SK-MEL-5 (cell line): ENCODE measurements at regions not wholly inside any gene's neighbourhood (a gene's known extent, or its start where the extent isn't known, plus 50 kb on each side); places are given as distances from the start of the nearest gene placed in this dataset.

Experiments used
- DNase-seq: peaks from one replicate; pipeline ENCODE4 v3.0.0-alpha.2; 2016; ENCODE audit warnings: low read depth, low spot score
- in situ Hi-C: cut with HindIII; loops from 2 replicates; pipeline ENCODE4 v1.10.0; 2016; ENCODE audit warnings: low sequenced_read_pairs, high pct_unique_total_duplicates, low pct_unique_long_range_greater_than_20kb

DNA sequence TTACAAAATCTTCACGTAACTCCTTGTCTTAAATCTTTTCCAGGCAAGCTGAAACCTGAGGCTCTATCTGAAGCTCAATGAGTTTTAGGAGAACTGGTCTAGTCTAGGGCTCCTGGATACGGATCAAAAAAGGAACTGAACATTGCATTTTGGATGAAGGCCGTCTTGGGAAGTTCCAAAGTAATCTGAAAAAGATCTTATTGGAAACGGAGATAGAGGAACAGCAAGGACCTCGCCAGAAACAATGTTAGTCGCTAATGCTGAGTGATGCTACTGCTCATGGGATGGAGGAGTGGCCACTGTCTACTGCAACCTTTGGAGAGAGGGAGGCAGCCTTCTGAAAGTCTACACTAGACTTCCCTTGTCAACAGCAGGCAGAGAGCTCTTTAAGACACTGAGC lies 91.4 kb upstream of the ATXN1 start:
- in situ Hi-C loops = no loop called here
- no peak for DNase-seq

GRCh38 chr6:16851758-16852157 lies 90.5 kb upstream of the ATXN1 start:
- DNase-seq = no peak
- in situ Hi-C loops = no loop called here

GRCh38 chr6:16851044-16851540 lies 89.8 kb upstream of the ATXN1 start:
- DNase-seq = no peak
- in situ Hi-C loops = no loop called here

DNA sequence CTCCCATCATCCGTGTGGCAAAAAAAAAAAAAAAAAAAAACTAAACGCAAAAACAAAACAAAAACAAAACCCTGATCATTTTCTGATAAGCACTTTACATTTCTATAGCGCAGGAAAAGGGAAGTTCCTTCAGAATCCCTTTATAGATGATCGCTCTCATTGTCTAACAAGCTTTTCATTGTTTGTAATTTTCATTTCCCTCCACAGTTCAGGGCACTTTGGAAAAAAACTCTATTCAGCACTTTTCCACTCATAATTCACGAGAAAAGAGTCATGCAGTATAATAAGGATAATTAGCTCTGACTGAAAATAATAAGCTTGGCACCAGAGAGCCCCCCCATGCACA lies 89.4 kb upstream of the ATXN1 start:
- no peak for DNase-seq
- in situ Hi-C loops = no loop called here

- in situ Hi-C loops = no loop called here
- no peak for DNase-seq
Measured at GRCh38 chr6:16849988-16850680, 88.9 kb upstream of the ATXN1 start.

DNA sequence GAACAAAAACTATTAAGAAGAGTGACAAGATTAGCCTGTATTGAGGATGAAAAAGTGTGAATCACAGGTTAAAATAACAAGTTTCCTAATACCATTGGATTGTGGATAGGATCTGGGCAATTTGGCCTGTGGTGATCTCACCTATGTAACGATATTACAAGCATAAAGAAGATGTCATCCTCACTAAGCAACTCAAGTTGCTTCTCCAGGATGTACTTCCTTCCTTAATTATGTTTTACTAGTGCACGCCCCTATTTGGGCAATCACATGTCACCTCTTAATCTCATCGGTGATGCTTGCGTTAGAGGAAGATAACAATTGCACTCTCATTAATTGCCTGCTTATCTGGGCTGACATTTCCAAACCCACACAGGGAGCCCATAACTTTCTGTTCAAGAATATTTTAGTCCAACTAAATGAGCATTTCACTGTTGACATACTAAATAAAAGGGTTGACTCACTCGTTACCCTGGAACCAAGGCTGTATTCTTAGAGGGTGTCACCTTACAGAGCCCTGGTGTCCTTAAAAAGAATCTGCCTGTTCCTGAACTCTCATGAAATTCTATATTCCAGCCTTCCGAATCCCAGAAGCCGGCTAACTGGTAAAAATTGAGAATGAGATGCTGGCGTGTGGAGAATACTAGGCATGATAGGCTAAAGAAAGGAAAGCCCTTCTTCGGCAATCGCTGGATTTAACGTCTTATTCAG lies 88.2 kb upstream of the ATXN1 start:
- in situ Hi-C loops = no loop called here
- DNase-seq = no peak

DNA sequence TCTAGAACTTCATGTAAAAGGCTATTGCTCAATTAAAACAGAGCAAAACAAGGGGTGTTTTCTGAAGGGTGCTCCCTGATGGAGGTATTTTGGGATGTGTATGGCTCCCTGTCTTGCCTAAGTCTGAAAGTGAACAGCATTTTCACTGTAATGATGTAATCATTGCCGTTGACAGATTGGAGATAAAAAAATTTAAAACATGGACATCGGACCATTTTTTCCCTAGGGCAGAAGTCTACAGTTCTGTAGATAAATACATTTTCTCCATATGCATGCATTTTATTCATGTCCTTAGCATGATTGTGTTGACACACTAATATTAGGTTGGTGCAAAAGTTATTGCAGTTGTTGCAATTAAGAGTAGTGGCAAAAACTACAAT lies 85.1 kb upstream of the ATXN1 start:
- no peak for DNase-seq
- in situ Hi-C loops = no loop called here

GRCh38 chr6:16844183-16844582 lies 82.9 kb upstream of the ATXN1 start:
- no peak for DNase-seq
- in situ Hi-C loops = no loop called here

GRCh38 chr6:16842676-16843075 lies 81.4 kb upstream of the ATXN1 start:
- DNase-seq = no peak
- in situ Hi-C loops = no loop called here

GRCh38 chr6:16841241-16841640 lies 80.0 kb upstream of the ATXN1 start:
- no peak for DNase-seq
- in situ Hi-C loops = no loop called here

GRCh38 chr6:16840725-16841124 lies 79.5 kb upstream of the ATXN1 start:
- in situ Hi-C loops = no loop called here
- no peak for DNase-seq

DNA sequence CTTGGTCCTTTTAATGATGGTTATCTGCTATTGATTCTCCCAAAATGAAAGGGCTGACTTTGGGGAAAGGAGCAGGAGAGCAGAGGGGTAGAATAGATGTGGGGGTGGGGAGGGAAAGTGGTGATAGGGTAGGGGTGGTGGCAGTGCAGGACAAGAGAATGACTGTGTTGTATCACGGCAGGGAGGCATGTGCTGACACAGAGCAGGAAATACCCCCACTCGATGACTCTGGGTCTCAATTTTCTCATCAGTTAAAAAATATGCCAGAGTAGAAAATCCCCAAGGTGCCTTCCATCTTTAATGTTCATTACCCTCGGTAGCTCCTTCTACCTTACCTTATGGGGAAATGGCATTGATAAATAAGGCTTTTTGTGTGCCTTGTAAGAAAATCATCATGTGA lies 79.0 kb upstream of the ATXN1 start:
- in situ Hi-C loops = no loop called here
- no peak for DNase-seq

DNA sequence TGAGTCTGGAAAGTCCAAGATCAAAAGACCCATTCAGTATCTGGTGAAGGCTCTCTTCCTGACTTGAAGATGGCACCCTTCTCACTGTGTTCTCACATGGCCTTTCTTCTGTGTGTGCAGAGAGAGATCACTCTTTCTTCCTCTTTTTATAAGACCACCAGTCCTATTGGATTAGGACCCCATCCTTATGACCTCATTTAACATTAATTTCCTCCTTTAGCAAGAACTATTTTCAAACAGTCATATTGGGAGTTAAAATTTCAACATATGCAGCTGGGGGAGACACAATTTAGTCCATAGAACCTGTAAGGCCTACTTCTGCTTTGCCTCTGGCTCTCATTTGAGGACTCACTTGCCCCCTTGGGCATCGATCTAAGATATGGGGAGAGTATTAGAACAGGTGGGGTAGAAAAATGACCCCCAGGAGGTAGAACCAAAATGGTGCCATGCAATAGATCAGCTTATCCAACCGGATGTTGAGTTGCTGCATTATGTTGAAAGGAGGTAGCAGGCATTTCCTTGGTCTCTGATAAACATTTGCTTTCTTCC lies 78.4 kb upstream of the ATXN1 start:
- in situ Hi-C loops = no loop called here
- DNase-seq = no peak

GRCh38 chr6:16837217-16837972 lies 76.1 kb upstream of the ATXN1 start:
- DNase-seq = no peak
- in situ Hi-C loops = no loop called here

- in situ Hi-C loops = no loop called here
- no peak for DNase-seq
Measured at GRCh38 chr6:16836144-16836981, 75.1 kb upstream of the ATXN1 start.

DNA sequence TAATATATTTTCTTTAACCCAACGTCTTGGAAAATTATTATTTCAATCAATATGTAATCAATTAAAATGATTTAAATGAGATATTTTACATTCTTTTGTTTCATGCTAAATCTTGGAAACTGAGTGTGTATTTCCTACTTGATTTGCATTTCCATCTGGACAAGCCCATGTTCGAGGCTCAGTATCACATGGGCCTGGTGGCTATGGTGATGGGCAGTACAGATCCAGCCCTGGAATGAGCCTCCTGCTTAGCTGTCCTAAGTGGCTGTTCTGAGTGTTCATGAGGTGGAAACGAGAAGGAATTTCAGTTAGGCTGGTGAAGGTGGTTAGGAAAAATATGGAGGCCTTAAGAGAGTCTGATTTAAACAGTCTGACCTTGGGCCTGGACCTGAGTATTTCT lies 73.0 kb upstream of the ATXN1 start:
- DNase-seq = no peak
- in situ Hi-C loops = no loop called here

DNA sequence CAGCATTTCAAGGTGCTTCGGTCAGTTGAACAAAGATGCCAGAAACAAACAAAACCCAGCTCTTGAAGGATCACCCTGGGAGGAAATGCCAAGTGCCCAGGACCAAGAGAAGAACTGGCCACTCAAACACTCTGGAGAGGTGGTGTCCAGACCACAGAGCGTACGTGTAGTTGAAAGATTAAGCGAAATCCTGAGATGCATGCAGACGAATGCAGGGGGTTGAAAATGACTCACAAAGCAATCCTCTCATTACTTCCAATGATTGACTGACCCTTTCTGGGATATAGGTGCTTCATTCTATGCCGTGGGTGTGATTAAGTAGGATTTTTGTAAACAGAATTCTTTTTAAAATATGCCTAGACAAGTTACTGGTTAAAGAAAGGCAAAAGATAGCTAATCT lies 71.5 kb upstream of the ATXN1 start:
- in situ Hi-C loops = no loop called here
- no peak for DNase-seq
